GM18505 (cell line): ENCODE measurements at regions not wholly inside any gene's neighbourhood (a gene's known extent, or its start where the extent isn't known, plus 50 kb on each side); places are given as distances from the start of the nearest gene placed in this dataset.

ENCODE experiments used
- ATAC-seq: cut with Tn5 transposase; IDR thresholded peaks from one replicate; pipeline ENCODE4 v1.9.1; 2021; ENCODE audit not compliant: unreplicated experiment
- POLR2A ChIP-seq: IDR thresholded peaks from 4 replicates; pipeline ENCODE4 v1.6.1; 2011; ENCODE audit warnings: borderline replicate concordance; ENCODE audit not compliant: insufficient read depth, insufficient read length; ENCODE audit errors: extremely low read depth

GRCh38 chr2:151120011-151120410 lies 141.7 kb downstream of the RBM43 start:
- no peak for TF ChIP-seq POLR2A
- ATAC-seq: no peak

DNA sequence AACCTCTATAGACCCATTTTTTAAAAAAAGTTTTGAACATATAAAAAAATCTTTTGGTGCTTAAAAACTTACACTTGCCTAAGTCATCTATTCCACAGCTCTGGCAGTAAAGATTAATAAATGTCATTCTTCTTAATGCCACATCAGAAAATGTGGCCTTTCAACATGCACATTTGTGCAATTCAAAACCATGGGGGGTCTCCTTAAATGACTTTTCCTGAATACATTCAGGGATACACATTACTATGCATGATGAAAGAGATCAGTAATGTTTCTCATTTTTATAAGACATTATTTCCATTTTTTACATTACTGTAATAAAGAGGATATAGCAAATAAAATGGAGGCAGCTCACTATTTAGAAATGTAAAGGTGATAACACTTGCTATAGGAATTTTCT lies 142.3 kb downstream of the RBM43 start:
- no peak for TF ChIP-seq POLR2A
- ATAC-seq: no peak

DNA sequence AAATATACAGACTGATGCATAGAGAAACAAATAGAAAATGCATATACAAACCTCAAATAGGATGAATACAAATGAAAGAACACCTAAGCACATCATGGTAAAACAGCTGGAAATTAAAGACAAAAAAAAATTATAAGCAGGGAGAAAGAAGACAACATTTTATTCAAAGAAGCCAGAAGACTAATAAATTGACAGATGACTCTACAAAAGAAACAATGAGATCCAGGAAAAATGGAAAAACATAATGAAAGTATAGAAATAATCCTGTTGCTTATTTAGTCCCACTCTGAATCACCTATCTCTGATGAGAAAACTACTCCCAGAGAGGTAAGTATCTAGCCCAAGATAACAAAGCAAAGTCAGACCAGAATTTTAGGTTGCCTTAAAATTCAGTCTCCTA lies 143.4 kb downstream of the RBM43 start:
- TF ChIP-seq POLR2A: no peak
- ATAC-seq: no peak

- no peak for ATAC-seq
- no peak for TF ChIP-seq POLR2A
Measured at GRCh38 chr2:151114874-151115273, 146.8 kb downstream of the RBM43 start.

- ATAC-seq: no peak
- no peak for TF ChIP-seq POLR2A
Measured at GRCh38 chr2:151113318-151113717, 148.3 kb downstream of the RBM43 start.

GRCh38 chr2:151111599-151112278 lies 149.9 kb downstream of the RBM43 start:
- no peak for TF ChIP-seq POLR2A
- no peak for ATAC-seq

DNA sequence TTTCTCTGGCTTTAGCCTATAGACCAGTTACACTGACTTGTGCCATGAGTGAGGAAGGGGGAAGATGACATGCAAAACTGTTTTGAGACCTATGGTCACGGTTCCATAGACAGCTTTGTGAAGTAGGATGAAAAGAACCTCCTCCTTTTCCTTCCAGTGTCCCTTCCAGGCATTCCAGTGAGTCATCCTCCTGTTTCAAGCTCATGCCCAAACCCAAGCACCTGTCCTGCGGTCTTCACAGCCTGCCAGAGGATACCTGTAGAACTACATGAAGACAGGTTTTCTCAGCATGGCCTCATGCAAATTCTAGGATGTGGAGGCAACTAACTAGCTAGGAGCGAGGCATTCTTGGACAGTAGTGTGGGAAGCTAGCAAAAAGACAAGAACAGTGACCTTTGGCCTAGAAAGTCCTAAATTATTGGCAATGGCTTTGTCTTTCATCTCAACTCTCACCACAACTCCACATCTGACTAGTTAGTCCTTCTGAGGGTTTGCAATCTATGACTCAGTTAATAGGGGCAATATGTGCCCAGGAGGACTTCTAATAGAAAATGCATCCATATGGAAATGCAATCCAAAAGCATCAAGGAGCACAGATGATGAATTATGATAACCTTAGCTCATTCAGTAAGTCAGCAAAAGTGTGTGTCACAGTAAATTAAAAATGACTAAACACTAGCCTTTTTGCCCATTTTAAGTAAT lies 154.7 kb downstream of the RBM43 start:
- ATAC-seq: no peak
- no peak for TF ChIP-seq POLR2A

- TF ChIP-seq POLR2A: no peak
- no peak for ATAC-seq
Measured at GRCh38 chr2:151103551-151103950, 158.1 kb downstream of the RBM43 start.

DNA sequence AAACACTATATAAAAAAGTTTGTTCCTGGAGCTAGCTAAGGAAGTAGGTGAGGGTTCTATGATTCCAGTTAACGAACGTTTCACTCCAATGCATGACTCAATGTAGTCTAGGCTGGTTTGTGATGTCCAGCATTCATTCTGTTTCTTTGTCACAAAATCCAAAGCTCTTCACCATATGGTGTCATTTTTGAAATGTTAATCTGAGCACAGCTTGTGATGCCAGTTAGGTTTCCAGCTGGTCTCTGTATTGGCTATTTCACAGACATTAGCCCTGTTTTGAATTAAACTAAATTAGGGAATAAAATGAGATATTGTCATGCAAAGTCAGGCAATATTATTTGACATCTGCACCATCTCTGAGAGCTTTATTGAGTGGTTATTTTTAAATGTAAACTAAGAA lies 159.4 kb downstream of the RBM43 start:
- no peak for ATAC-seq
- no peak for TF ChIP-seq POLR2A

GRCh38 chr2:151098841-151099240 lies 162.8 kb downstream of the RBM43 start:
- TF ChIP-seq POLR2A: no peak
- ATAC-seq: no peak

DNA sequence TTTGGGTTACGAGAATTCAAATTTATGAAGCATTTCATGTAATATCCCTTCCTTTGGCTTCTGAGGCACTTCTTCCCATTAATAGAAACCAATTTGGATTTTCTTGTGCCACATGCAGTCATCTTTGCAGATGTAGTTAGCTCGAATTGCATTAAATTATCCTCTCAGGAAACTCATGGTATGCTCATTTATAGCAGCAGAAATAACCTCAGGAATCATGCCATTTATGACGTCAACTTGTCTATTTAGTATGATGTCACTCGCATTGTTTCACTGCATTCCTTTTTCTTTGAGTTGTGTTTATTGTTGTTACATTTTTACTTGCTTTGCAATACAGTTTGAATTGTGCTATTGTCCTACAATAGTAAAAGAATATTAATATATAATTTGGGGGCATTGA lies 163.8 kb downstream of the RBM43 start:
- no peak for ATAC-seq
- no peak for TF ChIP-seq POLR2A

DNA sequence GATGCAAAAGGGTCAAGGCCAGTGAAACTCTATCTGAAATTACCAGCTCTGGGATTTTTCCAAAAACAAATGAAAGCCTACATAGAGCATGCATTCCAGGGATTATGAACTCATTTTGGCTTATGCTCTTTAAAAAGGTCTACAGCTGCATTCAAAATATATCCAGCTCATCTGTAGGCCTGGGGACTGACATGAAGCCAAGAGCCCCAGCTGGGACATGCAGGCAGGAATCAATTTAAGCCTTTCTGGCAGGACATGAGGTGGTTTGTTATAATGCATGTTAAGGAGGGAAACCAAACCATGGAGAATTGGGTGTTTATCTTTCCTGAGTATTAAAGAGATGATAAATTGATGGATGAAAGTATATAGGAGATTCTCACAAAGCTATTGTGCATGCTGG lies 164.5 kb downstream of the RBM43 start:
- ATAC-seq: no peak

DNA sequence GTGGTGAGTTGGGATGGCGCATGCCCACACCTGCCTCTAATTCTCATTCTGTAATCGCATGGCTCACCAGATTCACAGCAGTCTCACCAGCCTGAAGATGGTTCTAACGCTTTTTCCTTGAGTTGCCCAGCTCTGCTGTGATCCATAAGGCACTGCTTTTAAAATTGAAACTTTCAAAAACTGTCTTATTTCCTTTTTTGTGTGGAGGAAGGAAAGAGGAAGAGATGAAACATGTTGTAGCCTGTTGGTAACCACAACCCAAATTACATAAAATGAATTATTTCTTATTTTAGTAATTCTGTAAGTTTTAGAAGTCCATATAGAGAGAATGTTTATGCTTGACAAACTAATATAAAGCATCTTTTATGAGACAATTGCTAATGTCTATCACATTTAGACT lies 165.4 kb downstream of the RBM43 start:
- no peak for ATAC-seq

More for the DNA sequence above, 164.5 kb downstream of the RBM43 start:
- TF ChIP-seq POLR2A: no peak

DNA sequence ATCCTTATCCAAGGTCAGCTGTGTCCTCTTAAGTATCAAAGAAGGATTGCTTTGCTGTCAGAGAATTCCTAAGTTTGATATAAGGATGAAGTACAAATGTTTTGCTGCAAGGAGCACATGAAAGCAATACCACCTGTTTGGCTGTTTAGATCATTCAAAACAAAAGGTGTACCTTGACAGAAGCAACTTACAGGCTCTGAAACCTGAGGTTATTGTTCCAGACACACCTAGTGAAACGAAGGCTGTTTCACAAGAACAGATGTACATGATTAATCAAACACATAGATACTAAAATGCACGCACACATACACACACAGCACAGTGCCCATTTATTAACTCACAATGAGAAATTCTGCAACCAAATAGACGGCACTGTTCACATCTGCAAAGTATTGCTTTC lies 166.2 kb downstream of the RBM43 start:
- ATAC-seq: no peak
- TF ChIP-seq POLR2A: no peak

More for the DNA sequence above, 165.4 kb downstream of the RBM43 start:
- TF ChIP-seq POLR2A: no peak
